Tibial nerve (tissue), 4 donors: ENCODE measurements at regions not wholly inside any gene's neighbourhood (a gene's known extent, or its start where the extent isn't known, plus 50 kb on each side); places are given as distances from the start of the nearest gene placed in this dataset.

ENCODE experiments used
- DNase-seq, 2 donors: peaks; one replicate each; pipeline ENCODE4 v3.0.0-alpha.2; 2019; ENCODE audit warnings: low spot score in 2 of 2
- H3K27ac ChIP-seq, 4 donors: fragments of 200-600 bp; sonication (generic) in 3 of 4; one replicate each; pipeline ENCODE4 v1.5.1; 2017 to 2019; ENCODE audit warnings: mild to moderate bottlenecking in 1 of 4
- H3K27me3 ChIP-seq, 2 donors: fragments of 200-600 bp; sonication (generic) in 1 of 2; one replicate each; pipeline versions ENCODE4 v1.5.1 to v1.6.0; 2017 to 2019
- H3K36me3 ChIP-seq, 3 donors: fragments of 200-600 bp; sonication (generic); one replicate each; pipeline ENCODE4 v1.5.1; 2018 to 2019
- H3K4me1 ChIP-seq, 4 donors: fragments of 200-600 bp; sonication (generic) in 3 of 4; one replicate each; pipeline ENCODE4 v1.5.1; 2017 to 2019
- H3K4me3 ChIP-seq, 4 donors: fragments of 200-600 bp; sonication (generic) in 3 of 4; one replicate each; pipeline ENCODE4 v1.5.1; 2017 to 2019; ENCODE audit warnings: mild to moderate bottlenecking in 1 of 4, moderate library complexity in 1 of 4
- H3K9me3 ChIP-seq, 4 donors: fragments of 200-600 bp; sonication (generic) in 3 of 4; one replicate each; pipeline ENCODE4 v1.5.1; 2017 to 2019
- CTCF ChIP-seq, 5 experiments: fragments of 200-600 bp in 3 of 5; fragments of 450-650 bp in 2 of 5; sonication (generic) in 3 of 5; IDR thresholded peaks; one replicate each; pipeline ENCODE4 v1.5.1; 2016 to 2019; ENCODE audit warnings: antibody characterized with exemption in 5 of 5, mild to moderate bottlenecking in 3 of 5, moderate library complexity in 2 of 5
- EP300 ChIP-seq, 2 donors: sonication (generic); formaldehyde crosslinking; IDR thresholded peaks; one replicate each; pipeline ENCODE4 v1.6.1; 2017; ENCODE audit warnings: antibody characterized with exemption in 2 of 2, mild to moderate bottlenecking in 1 of 2
- POLR2A ChIP-seq, 2 donors: fragments of 450-650 bp; IDR thresholded peaks; one replicate each; pipeline ENCODE4 v1.6.1; 2017; ENCODE audit warnings: antibody characterized with exemption in 2 of 2, mild to moderate bottlenecking in 2 of 2, moderate library complexity in 2 of 2
- WGBS, 2 donors: methylation state at CpG; one replicate each; pipeline ENCODE4 v1.1.5; 2018; 5-methylcytosine and 5-hydroxymethylcytosine counted together

GRCh38 chr12:29929295-29929694 lies 145.6 kb upstream of the TMTC1 start:
- no peak overlapping the region for H3K27ac ChIP-seq
- H3K4me3 ChIP-seq: no peak overlapping the region
- no peaks in the 10 kb centered on the region for H3K4me1 ChIP-seq
- TF ChIP-seq EP300 (IDR thresholded peaks at IDR 0.05) (no peak), CTCF (IDR thresholded peaks at IDR 0.05) (no peak), POLR2A (IDR thresholded peaks at IDR 0.05) (no peak)
- no peaks in the 10 kb centered on the region for H3K27me3 ChIP-seq
- no peaks in the 10 kb centered on the region for H3K9me3 ChIP-seq
- 68 to 76% methylated on average over 2 of the region's 2 CpGs for WGBS, 2 donors
- no peaks in the 10 kb centered on the region for H3K36me3 ChIP-seq
- DNase-seq: no peak

GRCh38 chr12:29921307-29921706 lies 137.6 kb upstream of the TMTC1 start:
- Histone ChIP-seq H3K4me3 (no peak overlapping the region), H3K4me1 (no peaks in the 10 kb centered on the region), H3K36me3 (no peaks in the 10 kb centered on the region), H3K9me3 (no peaks in the 10 kb centered on the region), H3K27me3 (no peaks in the 10 kb centered on the region), H3K27ac (no peak overlapping the region)
- DNase-seq: no peak
- TF ChIP-seq CTCF (IDR thresholded peaks at IDR 0.05) (no peak), POLR2A (IDR thresholded peaks at IDR 0.05) (no peak), EP300 (IDR thresholded peaks at IDR 0.05) (no peak)
- 38 to 41% methylated on average over 1 of the region's 1 CpG for WGBS, 2 donors

GRCh38 chr12:29908157-29908556 lies 124.4 kb upstream of the TMTC1 start:
- H3K36me3 ChIP-seq: no peaks in the 10 kb centered on the region
- H3K27me3 ChIP-seq: no peaks in the 10 kb centered on the region
- TF ChIP-seq CTCF (IDR thresholded peaks at IDR 0.05) (no peak), POLR2A (IDR thresholded peaks at IDR 0.05) (no peak), EP300 (IDR thresholded peaks at IDR 0.05) (no peak)
- no peak overlapping the region for H3K4me3 ChIP-seq
- WGBS, 2 donors: 49 to 68% methylated on average over 1 of the region's 1 CpG
- peaks cover 0 to 14% (median 0%) of the 10 kb centered on the region in 4 donors for H3K9me3 ChIP-seq
- no peak overlapping the region for H3K27ac ChIP-seq
- no peak for DNase-seq
- H3K4me1 ChIP-seq: no peaks in the 10 kb centered on the region

- Histone ChIP-seq H3K9me3 (peaks cover 0 to 14% (median 0%) of the 10 kb centered on the region in 4 donors), H3K27ac (no peak overlapping the region), H3K36me3 (no peaks in the 10 kb centered on the region), H3K4me3 (no peak overlapping the region), H3K27me3 (no peaks in the 10 kb centered on the region), H3K4me1 (no peaks in the 10 kb centered on the region)
- TF ChIP-seq EP300 (IDR thresholded peaks at IDR 0.05): no peak
- no peak for DNase-seq
- 95% methylated on average over 4 of the region's 4 CpGs for WGBS, 2 donors
These were observed 123.7 kb upstream of the TMTC1 start for GRCh38 chr12:29907461-29907860.

GRCh38 chr12:29902043-29902442 lies 118.3 kb upstream of the TMTC1 start:
- H3K36me3 ChIP-seq: no peaks in the 10 kb centered on the region
- no peaks in the 10 kb centered on the region for H3K4me1 ChIP-seq
- no peaks in the 10 kb centered on the region for H3K9me3 ChIP-seq
- no peak overlapping the region for H3K4me3 ChIP-seq
- WGBS, 2 donors: 44 to 64% methylated on average over 2 of the region's 2 CpGs
- H3K27me3 ChIP-seq: no peaks in the 10 kb centered on the region
- TF ChIP-seq EP300 (IDR thresholded peaks at IDR 0.05) (no peak), POLR2A (IDR thresholded peaks at IDR 0.05) (no peak), CTCF (IDR thresholded peaks at IDR 0.05) (no peak)
- no peak for DNase-seq
- no peak overlapping the region for H3K27ac ChIP-seq

GRCh38 chr12:29901585-29901984 lies 117.8 kb upstream of the TMTC1 start:
- 66 to 74% methylated on average over 4 of the region's 4 CpGs for WGBS, 2 donors
- Histone ChIP-seq H3K9me3 (no peaks in the 10 kb centered on the region), H3K4me1 (no peaks in the 10 kb centered on the region), H3K27ac (no peak overlapping the region), H3K36me3 (no peaks in the 10 kb centered on the region), H3K27me3 (no peaks in the 10 kb centered on the region), H3K4me3 (no peak overlapping the region)
- no peak for TF ChIP-seq POLR2A (IDR thresholded peaks at IDR 0.05)
- TF ChIP-seq CTCF (IDR thresholded peaks at IDR 0.05): no peak
- TF ChIP-seq EP300 (IDR thresholded peaks at IDR 0.05): no peak
- DNase-seq: no peak
